IMR-90 (cell line): ENCODE measurements at regions not wholly inside any gene's neighbourhood (a gene's known extent, or its start where the extent isn't known, plus 50 kb on each side); places are given as distances from the start of the nearest gene placed in this dataset.

ENCODE experiments used
- ATAC-seq: fragments of 200-7000 bp; cut with Tn5 transposase; 2 replicates; pipeline ENCODE4 v1.9.1; 2020; ENCODE audit warnings: low read depth, mild to moderate bottlenecking, moderate library complexity
- BruUV-seq: library from RNA; stranded (reverse); fragments of 400-500 nt; replicated peaks from 2 replicates; lab custom pipeline; 2021; lab: Mats Ljungman, UMichigan
- CTCF ChIA-PET: fragments of 300-600 bp; formaldehyde crosslinking; extraction: SDS; loops from one replicate; lab custom pipeline; 2021; ENCODE audit warnings: antibody characterized with exemption; lab: Yijun Ruan, JAX
- POLR2A ChIA-PET: fragments of 300-600 bp; sonication (Branson Sonifier 250); formaldehyde crosslinking; loops from one replicate; lab custom pipeline; 2022; ENCODE audit warnings: antibody characterized with exemption; ENCODE audit not compliant: unreplicated experiment; lab: Charles Lee
- DNase-seq: peaks from one replicate; pipeline ENCODE4 v3.0.0; 2013
- H2AFZ ChIP-seq: replicated peaks from 2 replicates; pipeline ENCODE3; 2013; ENCODE audit warnings: low read length, mild to moderate bottlenecking; ENCODE audit not compliant: poor library complexity
- H2AK5ac ChIP-seq: 2 replicates; pipeline ENCODE4 v1.6.1; 2013; ENCODE audit warnings: low read depth, low read length, inconsistent platforms
- H2AK9ac ChIP-seq: replicated peaks from 2 replicates; pipeline ENCODE3; 2013; ENCODE audit warnings: mild to moderate bottlenecking, low read depth, low read length, moderate library complexity; ENCODE audit not compliant: poor library complexity
- H2BK120ac ChIP-seq: 2 replicates; pipeline ENCODE4 v1.6.1; 2013; ENCODE audit warnings: low read depth, low read length, inconsistent platforms
- H2BK15ac ChIP-seq: 3 replicates; pipeline ENCODE4 v1.6.1; 2013; ENCODE audit warnings: low read depth, low read length, inconsistent platforms
- H2BK20ac ChIP-seq: 2 replicates; pipeline ENCODE4 v1.6.1; 2013; ENCODE audit warnings: low read depth, mild to moderate bottlenecking, inconsistent platforms, low read length, moderate library complexity
- H2BK5ac ChIP-seq: 2 replicates; pipeline ENCODE4 v1.6.1; 2013; ENCODE audit warnings: mild to moderate bottlenecking, low read depth, low read length, inconsistent platforms; ENCODE audit not compliant: poor library complexity, severe bottlenecking
- H3K14ac ChIP-seq: replicated peaks from 2 replicates; pipeline ENCODE4 v1.6.1; 2013; ENCODE audit warnings: low read depth, low read length, inconsistent platforms
- H3K18ac ChIP-seq: 2 replicates; pipeline ENCODE4 v1.6.1; 2013; ENCODE audit warnings: low read depth, low read length, control low read depth
- H3K23ac ChIP-seq: 2 replicates; pipeline ENCODE4 v1.6.1; 2013; ENCODE audit warnings: low read depth, low read length, inconsistent platforms
- H3K27ac ChIP-seq: 2 replicates; pipeline ENCODE4 v1.5.1; 2013; ENCODE audit warnings: mild to moderate bottlenecking, control low read depth, low read length; ENCODE audit not compliant: insufficient read depth
- H3K27me3 ChIP-seq: 2 replicates; pipeline ENCODE4 v1.6.1; 2013; ENCODE audit warnings: low read length; ENCODE audit not compliant: control insufficient read depth, insufficient read depth
- H3K36me3 ChIP-seq: 2 replicates; pipeline ENCODE4 v1.6.1; 2013; ENCODE audit warnings: low read length, mixed read lengths; ENCODE audit not compliant: control insufficient read depth, insufficient read depth
- H3K4ac ChIP-seq: 2 replicates; pipeline ENCODE4 v1.6.1; 2013; ENCODE audit warnings: low read depth, low read length, inconsistent platforms
- H3K4me1 ChIP-seq: 2 replicates; pipeline ENCODE4 v1.6.1; 2013; ENCODE audit warnings: low read length, mixed read lengths; ENCODE audit not compliant: control insufficient read depth, insufficient read depth
- H3K4me2 ChIP-seq: 2 replicates; pipeline ENCODE4 v1.6.1; 2013; ENCODE audit warnings: low read depth, mild to moderate bottlenecking, control low read depth, low read length, moderate library complexity
- H3K4me3 ChIP-seq: 2 replicates; pipeline ENCODE4 v1.5.1; 2013; ENCODE audit warnings: low read depth, mild to moderate bottlenecking, control low read depth, low read length, moderate library complexity; ENCODE audit not compliant: insufficient read depth
- H3K56ac ChIP-seq: 2 replicates; pipeline ENCODE4 v1.6.1; 2013; ENCODE audit warnings: low read length, inconsistent platforms; ENCODE audit not compliant: insufficient read depth; ENCODE audit errors: extremely low read depth
- H3K79me1 ChIP-seq, 2 experiments: 2 replicates each; pipeline ENCODE4 v1.6.1; 2013; ENCODE audit warnings: low read length in 2 of 2, inconsistent platforms in 1 of 2, low read depth in 1 of 2
- H3K9ac ChIP-seq: 2 replicates; pipeline ENCODE4 v1.6.1; 2013; ENCODE audit warnings: low read depth, low read length, control low read depth
- H3K9me1 ChIP-seq: 2 replicates; pipeline ENCODE4 v1.6.1; 2013; ENCODE audit warnings: low read length, inconsistent platforms; ENCODE audit not compliant: insufficient read depth
- H3K9me3 ChIP-seq: 2 replicates; pipeline ENCODE4 v1.6.1; 2013; ENCODE audit warnings: low read length; ENCODE audit not compliant: control insufficient read depth, insufficient read depth
- H4K20me1 ChIP-seq: 2 replicates; pipeline ENCODE4 v1.6.1; 2013; ENCODE audit warnings: low read length, inconsistent platforms; ENCODE audit not compliant: insufficient read depth
- H4K5ac ChIP-seq: 2 replicates; pipeline ENCODE4 v1.6.1; 2013; ENCODE audit warnings: mild to moderate bottlenecking, low read depth, low read length, control low read depth
- H4K8ac ChIP-seq, 2 experiments: 2 replicates each; pipeline ENCODE4 v1.6.1; 2013; ENCODE audit warnings: low read depth in 2 of 2, low read length in 2 of 2, control low read depth in 1 of 2, inconsistent platforms in 1 of 2
- H4K91ac ChIP-seq: 2 replicates; pipeline ENCODE4 v1.6.1; 2013; ENCODE audit warnings: low read depth, low read length, inconsistent platforms; ENCODE audit not compliant: insufficient read depth
- BHLHE40 ChIP-seq: fragments of 150-350 bp; IDR thresholded peaks from 2 replicates; pipeline ENCODE4 v1.6.1; 2016; ENCODE audit warnings: mild to moderate bottlenecking, low read depth, low read length
- CEBPB ChIP-seq: IDR thresholded peaks from 2 replicates; pipeline ENCODE4 v1.6.1; 2012; ENCODE audit warnings: low read depth, low read length, improper control_type of control experiment
- CHD1 ChIP-seq: IDR thresholded peaks from 2 replicates; pipeline ENCODE4 v1.6.1; 2012; ENCODE audit warnings: low read depth, low read length, improper control_type of control experiment
- CTCF ChIP-seq: conservative IDR thresholded peaks from 2 replicates; pipeline ENCODE4 v1.5.1; 2012; ENCODE audit warnings: mild to moderate bottlenecking, low read depth, low read length, improper control_type of control experiment
- ELK1 ChIP-seq: fragments of 150-350 bp; IDR thresholded peaks from 2 replicates; pipeline ENCODE4 v1.6.1; 2016; ENCODE audit warnings: low read depth, mild to moderate bottlenecking, low read length, moderate library complexity, borderline replicate concordance
- FOS ChIP-seq: fragments of 150-350 bp; IDR thresholded peaks from 2 replicates; pipeline ENCODE4 v1.6.1; 2016; ENCODE audit warnings: low read depth, low read length
- MAFK ChIP-seq: IDR thresholded peaks from 2 replicates; pipeline ENCODE4 v1.6.1; 2012; ENCODE audit warnings: low read depth, low read length, improper control_type of control experiment
- MAZ ChIP-seq: IDR thresholded peaks from 2 replicates; pipeline ENCODE4 v1.6.1; 2012; ENCODE audit warnings: low read depth, mild to moderate bottlenecking, low read length, improper control_type of control experiment, moderate library complexity, borderline replicate concordance
- MXI1 ChIP-seq: IDR thresholded peaks from 2 replicates; pipeline ENCODE4 v1.6.1; 2012; ENCODE audit warnings: low read depth, mild to moderate bottlenecking, low read length, moderate library complexity, borderline replicate concordance
- NFE2L2 ChIP-seq: fragments of 150-350 bp; IDR thresholded peaks from 2 replicates; pipeline ENCODE4 v1.6.1; 2016; ENCODE audit warnings: low read depth, mild to moderate bottlenecking, low read length
- RAD21 ChIP-seq: IDR thresholded peaks from 2 replicates; pipeline ENCODE4 v1.6.1; 2012; ENCODE audit warnings: low read length, improper control_type of control experiment
- RFX5 ChIP-seq: IDR thresholded peaks from 2 replicates; pipeline ENCODE4 v1.8.0; 2012; ENCODE audit warnings: low read depth, mild to moderate bottlenecking, low read length, moderate library complexity
- SMC3 ChIP-seq: fragments of 150-350 bp; IDR thresholded peaks from 2 replicates; pipeline ENCODE4 v1.6.1; 2016; ENCODE audit warnings: low read depth, mild to moderate bottlenecking, antibody characterized with exemption, low read length, moderate library complexity
- USF2 ChIP-seq: fragments of 150-350 bp; IDR thresholded peaks from 2 replicates; pipeline ENCODE4 v1.6.1; 2017; ENCODE audit warnings: mild to moderate bottlenecking, antibody characterized with exemption, low read length, low read depth
- WGBS, 2 experiments: methylation state at CpG; one replicate each; pipeline versions ENCODE4 v1.1.5 to v1.1.7; 2013; ENCODE audit warnings: missing lambda C conversion rate in 2 of 2; ENCODE audit not compliant: insufficient read length in 1 of 2; ENCODE audit errors: extremely low coverage in 2 of 2; 5-methylcytosine and 5-hydroxymethylcytosine counted together
- dilution Hi-C: fragments of 300-500 bp; cut with HindIII; formaldehyde crosslinking; loops from one replicate; pipeline ENCODE4 v1.14.3; 2018; ENCODE audit warnings: low sequenced_read_pairs; ENCODE audit not compliant: unreplicated experiment
- in situ Hi-C: fragments of 300-500 bp; cut with MboI; formaldehyde crosslinking; loops from 3 replicates; pipeline ENCODE4 v1.14.3; 2019; ENCODE audit warnings: low sequenced_read_pairs, inconsistent platforms, mixed read lengths
- intact Hi-C: fragments of 100-400 bp; cut with micrococcal nuclease; formaldehyde crosslinking; loops from 2 replicates; pipeline ENCODE4 v1.10.0; 2022

GRCh38 chr18:73944715-73945114, 202.9 kb downstream of the FBXO15 start:
- Histone ChIP-seq H3K9me1 (peaks cover 7% of the 10 kb centered on the region), H4K91ac (peak overlapping the region; percentile 26; the same call in 1 of the 2 replicates), H2AK5ac (peak overlapping the region; percentile 54; the same call in 1 of the 2 replicates), H2BK15ac (no peak overlapping the region; the same call in 2 of the 3 replicates), H3K4me2 (no peak overlapping the region), H3K27ac (no peak overlapping the region), H3K4ac (peak overlapping the region; percentile 77; the same call in 1 of the 2 replicates), H3K9me3 (no peaks in the 10 kb centered on the region), H2AFZ (peak overlapping the region; percentile 9), H3K4me3 (no peak overlapping the region), H3K18ac (peak overlapping the region; percentile 29; the same call in 1 of the 2 replicates), H3K14ac (peak overlapping the region; percentile 48), H3K4me1 (peaks cover 7% of the 10 kb centered on the region; the same call in 1 of the 2 replicates), H4K5ac (peak overlapping the region; percentile 49; the same call in 1 of the 2 replicates), H3K23ac (no peak overlapping the region; the same call in 1 of the 2 replicates), H2BK20ac (peak overlapping the region; percentile 92), H4K8ac (peak overlapping the region in 1 of 2 experiments; percentile 4; a peak in 1 of 4 replicates), H2AK9ac (peak overlapping the region; percentile 6), H3K9ac (no peak overlapping the region), H3K56ac (no peak overlapping the region), H2BK120ac (peak overlapping the region; percentile 80; the same call in 1 of the 2 replicates), H2BK5ac (peak overlapping the region; percentile 60), H3K27me3 (no peaks in the 10 kb centered on the region), H3K79me1 (no peaks in the 10 kb centered on the region), H3K36me3 (no peaks in the 10 kb centered on the region), H4K20me1 (no peaks in the 10 kb centered on the region)
- DNase-seq = no peak
- TF ChIP-seq NFE2L2 (no peak), MXI1 (no peak), BHLHE40 (no peak), MAZ (no peak), RAD21 (no peak), MAFK (no peak), SMC3 (no peak), CEBPB (no peak), RFX5 (no peak), USF2 (no peak), ELK1 (no peak), CTCF (no peak), FOS (no peak), CHD1 (no peak)
- dilution Hi-C loops (no loop called here), intact Hi-C loops (no loop called here), in situ Hi-C loops (no loop called here)
- ATAC-seq = no peak
- no CpG with 5 or more reads among the region's 1 CpG for WGBS, 2 experiments
- CTCF ChIA-PET = no interaction called here
- POLR2A ChIA-PET = no interaction called here
- BruUV-seq = no TSS peak
